GM21737 (cell line): ENCODE measurements at regions not wholly inside any gene's neighbourhood (a gene's known extent, or its start where the extent isn't known, plus 50 kb on each side); places are given as distances from the start of the nearest gene placed in this dataset.

Experiments
- ATAC-seq: cut with Tn5 transposase; IDR thresholded peaks from one replicate; pipeline ENCODE4 v1.9.1; 2021; ENCODE audit warnings: mild to moderate bottlenecking, moderate library complexity; ENCODE audit not compliant: unreplicated experiment

DNA sequence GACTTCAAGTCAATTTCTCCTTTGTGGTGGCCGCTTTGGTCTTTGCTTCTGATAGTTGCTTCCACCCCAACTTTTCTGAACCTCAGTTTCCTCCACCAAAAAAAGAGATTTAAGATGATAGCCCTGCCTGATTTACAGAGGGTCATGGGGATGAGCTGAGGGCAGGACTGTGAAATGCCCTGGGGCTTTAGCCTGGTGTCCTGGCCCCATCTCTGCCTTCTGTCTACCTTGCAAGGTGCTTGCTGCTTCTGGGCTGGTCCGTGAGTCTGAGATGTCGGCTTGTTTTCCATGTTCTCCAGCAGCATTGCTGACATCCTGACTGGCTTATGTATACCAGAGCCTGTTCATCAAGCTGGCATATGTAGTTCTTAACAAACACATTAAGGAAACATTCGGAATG is 191.9 kb upstream of the MPHOSPH6 start:
- no peak for ATAC-seq

DNA sequence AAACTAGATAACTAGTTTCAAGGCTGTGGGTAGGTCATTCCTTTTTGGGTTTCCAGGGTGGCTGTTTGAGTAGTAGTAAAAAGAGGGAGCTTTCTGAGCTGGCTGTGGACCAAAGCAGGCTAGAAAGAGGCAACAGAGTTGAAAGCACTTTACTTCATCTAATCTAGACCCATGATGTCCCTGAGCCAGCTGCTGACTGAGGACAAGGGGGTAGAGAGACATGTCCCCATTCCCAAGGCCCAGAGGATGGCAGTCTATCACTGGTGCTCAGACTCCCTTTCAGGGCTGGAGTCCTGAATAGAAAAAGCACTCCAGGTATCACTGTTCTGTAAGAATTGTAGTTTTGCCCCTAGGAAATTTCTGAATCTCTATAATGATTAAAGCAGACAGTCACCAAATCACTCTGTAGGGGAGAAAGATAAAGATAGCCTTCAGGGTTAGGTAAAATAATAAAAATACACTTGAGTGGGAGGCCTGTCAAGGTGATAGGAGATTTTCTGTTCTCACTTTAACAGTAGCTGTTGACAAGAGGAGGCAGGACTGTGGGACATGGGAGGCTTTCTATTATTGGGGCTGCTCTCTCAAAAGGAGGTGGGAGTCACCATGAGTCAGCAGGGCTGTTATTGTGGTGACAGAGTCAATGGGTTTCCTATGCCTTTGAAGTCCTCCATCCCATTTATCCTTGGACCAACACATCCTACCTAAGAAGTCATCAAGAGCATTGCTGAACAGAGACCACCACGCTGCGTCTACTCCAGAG is 190.2 kb upstream of the MPHOSPH6 start:
- no peak for ATAC-seq

DNA sequence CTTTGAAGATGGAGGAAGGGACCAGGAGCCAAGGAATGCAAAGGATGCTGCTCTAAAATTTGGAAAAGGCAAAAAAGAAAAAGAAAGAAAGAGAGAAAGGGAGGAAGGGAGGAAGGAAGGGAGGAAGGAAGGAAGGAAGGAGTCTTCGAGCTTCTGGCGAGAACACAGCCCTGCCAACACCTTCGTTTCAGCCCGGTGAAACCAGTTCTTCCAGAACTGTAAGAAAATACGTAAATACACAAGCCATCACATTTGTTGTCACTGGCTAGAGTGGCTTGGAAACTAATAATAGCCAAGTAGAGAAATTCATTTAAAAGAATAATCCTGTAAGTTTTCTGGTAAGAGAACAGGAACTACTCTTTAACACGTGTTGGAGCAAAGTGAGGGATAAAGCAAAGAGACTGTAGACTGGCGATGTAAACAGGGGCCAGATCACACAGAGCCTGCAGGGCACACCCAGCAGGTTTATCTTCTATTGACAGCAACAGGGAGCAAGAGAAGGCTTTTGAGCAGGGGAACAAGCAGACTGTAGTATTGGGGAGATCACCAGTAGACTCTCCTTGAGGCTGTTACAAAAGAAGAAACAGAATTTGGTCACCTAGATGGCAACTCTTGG is 188.7 kb upstream of the MPHOSPH6 start:
- no peak for ATAC-seq

DNA sequence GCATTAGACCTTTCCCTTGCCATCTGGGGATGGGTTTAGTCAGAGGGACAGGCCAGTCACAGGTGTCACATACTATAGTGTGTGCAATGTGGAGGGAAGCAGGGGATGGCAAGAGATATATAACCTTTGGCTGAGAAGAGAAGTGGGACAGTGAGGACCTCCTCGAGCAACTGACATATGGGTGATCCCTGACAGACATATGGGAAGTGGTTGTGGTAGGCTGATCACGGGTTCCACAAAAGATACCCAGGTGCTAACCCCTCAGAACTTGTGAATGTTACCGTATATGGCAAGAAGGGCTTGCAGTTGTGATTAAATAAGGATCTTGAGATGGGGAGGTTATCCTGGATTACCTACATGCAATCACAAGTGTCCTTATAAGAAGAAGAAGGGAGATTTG is 188.1 kb upstream of the MPHOSPH6 start:
- no peak for ATAC-seq

DNA sequence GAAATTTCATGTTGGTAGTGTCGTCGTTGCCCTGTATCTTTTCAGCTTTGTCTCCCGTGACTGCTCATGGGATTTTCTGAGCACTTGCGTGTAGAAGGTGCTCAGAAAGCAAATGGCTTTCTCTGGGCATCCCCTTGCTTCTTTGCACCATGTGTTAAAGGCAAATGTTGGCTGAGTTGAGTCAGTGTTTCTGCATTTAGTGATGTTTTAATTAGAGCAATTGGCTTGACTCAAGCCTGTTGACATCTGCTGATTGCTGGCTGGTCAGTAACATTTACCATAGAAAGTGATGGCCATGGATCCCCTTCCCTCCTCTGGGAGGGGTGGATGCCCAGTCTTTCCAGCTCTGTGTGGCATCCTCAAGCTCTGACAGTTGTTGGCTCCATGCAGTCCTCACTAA is 187.2 kb upstream of the MPHOSPH6 start:
- ATAC-seq = no peak

DNA sequence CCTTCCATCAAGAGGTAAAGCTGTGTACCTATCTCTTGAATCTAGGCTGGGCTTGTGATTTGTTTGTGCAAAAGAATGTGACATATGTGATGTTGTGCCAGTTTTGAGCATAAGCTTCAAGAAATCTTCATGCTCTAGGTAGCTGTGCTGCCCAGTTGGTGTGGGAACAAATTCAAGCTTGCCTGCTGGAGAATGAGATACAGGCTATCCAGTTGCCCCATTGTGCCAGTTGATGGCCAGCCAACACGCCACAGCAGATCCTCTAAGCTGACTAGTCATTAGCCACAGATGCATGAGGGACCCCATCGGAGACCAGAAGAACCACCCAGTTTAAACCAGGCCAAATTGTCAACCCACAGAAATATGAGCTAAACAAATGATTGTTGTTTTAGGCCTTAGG is 180.5 kb upstream of the MPHOSPH6 start:
- ATAC-seq = no peak

DNA sequence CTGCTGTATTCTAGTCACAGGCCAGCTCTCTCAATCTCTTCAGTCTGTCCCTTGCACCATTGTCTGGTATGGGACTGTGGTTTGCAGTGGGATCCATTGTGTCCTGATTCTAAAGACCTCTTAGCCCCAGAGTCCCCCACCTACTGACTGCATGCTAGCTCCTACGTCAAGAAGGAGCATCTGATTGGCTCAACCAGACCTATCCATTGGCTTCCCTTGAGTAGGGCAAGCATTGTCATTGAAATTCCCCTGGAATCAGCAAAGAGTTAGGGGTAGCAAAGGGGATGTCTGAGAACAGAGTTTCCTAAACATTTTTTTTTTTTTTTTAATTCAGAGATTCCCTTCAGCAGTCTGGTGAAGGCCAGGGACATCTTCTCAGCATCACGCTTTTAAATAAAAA is 175.3 kb upstream of the MPHOSPH6 start:
- no peak for ATAC-seq

DNA sequence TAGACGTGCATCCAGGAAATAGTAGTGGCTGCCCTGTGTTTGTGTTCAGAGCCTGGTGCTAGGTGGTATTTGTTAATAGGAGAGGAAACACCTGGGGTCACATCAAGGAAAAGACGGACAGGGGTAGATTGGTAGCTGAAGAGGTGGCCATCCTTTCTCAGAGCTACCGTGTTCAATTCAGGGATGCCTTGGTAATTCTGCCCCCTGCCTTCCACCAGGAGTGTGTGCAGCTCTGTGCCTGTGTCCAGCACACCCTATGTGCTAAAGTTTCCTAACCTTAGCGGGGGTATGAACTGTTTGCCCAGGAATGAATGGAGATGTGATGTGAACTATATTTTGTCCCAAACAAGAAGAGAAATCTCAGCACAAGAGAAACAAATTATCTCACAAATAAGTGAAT is 174.1 kb upstream of the MPHOSPH6 start:
- no peak for ATAC-seq

DNA sequence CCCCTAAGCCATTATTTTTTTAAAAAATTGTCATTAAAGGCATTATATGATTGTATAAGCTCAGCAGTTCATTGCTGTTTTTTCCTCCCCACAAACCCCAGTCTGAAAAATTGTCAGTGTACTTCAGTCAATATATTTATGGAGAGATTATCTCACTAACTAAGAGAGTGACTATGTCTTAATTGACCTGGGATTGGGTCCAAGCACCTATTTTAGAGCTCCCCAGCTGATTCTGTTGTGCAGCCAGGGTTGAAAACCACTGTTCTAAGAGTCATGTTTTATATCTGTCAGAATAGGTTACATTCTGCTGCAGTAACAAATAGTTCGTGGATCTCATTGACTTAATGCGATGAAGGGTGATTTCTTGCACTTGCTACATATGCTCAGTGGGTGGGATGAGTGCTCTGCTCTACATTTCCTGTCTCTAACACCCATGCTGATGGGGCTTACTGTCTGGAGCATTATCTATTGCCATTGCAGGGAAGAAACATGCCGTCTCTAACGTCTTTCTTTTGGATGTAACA is 171.2 kb upstream of the MPHOSPH6 start:
- ATAC-seq = no peak

DNA sequence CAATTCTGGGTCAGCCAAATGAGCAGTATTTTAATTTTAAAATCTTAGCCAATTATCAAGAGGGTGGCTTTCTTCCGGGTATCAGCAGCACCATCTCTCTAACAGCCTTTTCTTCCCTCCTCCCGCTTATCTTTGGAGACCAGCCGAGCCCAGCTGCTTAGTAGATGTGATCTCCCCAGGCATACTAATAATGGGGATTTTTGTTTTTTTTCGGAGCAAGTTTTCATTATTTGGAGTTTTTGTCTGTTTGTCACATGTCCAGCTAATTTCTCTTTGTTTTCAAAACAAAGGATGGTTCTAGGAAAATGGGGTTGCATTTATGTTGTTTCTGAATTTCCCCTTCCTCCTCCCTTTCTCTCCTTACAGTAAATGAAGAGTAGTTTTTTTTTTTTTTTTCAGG is 170.5 kb upstream of the MPHOSPH6 start:
- ATAC-seq = no peak

DNA sequence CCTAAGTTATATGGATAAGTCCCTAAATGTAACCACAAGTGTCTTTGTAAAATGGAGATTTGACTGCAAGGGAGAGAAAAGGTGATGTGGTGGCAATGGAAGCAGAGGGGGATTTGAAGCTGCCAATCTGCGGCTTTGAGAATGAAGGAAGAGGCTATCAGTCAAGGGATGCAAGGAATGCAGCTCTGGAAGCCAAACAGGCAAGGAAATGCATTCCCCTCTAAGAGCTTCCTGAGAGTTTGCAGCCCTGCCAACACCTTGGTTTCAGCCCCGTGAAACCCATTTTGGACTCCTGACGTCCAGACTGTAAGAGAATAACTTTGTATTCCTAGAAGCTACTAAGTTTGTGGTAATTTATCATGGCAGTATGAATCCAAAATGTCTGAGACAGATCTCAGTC is 167.3 kb upstream of the MPHOSPH6 start:
- no peak for ATAC-seq

DNA sequence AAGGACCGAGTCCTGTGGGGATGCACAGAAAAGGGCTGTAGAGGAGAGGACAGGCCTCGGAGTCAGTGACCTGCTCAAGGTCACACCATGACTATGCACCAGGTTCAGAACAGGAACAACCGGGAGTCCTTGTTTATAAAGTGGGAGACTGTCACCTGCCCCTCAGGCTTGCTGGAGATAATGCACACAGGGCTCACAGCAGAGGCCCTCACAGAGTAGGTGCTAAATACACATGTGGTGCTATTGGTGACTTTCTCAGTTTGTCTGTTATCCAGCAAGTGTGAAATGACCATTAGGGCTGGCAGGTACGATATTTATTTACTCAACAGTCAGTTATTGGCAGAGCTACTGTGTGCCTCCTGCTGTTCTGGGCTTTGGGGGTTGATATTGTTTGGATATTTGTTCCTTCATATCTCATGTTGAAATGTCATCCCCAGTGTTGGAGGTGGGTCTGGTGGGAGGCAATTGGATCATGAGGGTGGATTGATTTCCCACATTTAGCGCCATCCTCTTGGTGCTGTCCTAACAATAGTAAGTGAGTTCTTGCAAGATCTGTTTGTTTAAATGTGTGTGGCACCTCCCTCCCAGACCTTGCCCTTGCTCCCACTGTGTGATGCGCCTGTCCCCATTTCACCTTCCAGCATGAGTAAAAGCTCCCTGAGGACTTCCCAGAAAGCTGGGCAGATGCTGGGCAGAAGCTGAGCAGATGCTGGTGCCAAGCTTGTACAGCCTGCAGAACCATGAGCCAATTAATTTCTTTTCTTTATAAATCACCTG is 162.1 kb upstream of the MPHOSPH6 start:
- ATAC-seq = no peak

DNA sequence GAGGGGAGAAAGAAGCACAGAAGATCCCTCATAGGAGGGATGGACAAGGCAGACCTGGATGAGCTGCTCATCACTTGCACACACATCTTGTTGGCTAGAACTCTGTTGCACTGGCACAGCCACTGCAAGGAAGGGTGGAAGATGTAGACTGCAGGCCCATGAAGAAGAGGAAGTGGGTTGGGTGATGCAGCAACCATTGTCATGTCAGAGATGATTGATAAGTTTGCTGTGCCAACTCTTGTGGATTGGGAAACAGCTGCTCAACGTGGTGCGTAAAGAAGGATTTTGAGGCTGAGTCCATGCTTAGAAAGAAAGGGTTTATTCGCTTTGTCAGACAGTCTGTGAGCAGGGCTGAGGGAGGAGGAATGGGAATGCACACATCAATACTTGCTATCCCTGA is 161.4 kb upstream of the MPHOSPH6 start:
- no peak for ATAC-seq

DNA sequence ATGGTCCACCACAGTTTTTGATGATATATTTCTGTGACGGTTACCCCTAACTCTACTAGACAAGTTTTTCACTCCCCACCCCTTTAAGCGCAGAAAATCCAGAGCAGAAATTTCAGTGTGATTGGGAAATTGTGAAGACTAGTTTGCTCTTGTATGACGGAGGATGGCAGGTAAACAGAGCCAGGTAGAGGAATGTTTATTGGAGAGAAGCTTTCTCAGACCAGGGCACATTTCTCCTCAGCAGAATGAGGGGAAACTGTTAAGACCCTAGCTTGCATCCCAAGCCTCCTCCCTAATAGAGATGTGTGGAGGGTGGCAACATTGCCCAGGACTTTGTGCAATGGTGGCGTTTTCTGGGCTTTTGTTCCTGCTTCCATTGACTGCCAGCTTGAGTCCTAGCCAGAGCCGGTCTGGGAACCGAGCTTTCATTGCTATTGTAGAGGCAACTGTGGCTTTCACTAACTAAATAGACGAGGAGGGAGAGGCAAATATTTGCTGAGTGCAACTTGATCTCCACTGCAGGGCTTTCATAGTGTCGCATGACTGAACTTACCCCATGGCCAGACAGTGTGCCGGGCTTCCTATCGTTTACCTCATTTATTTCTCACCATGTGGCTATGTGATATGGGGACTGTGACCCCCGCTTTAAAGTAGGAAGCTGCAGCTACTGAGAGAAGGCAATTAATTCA is 159.6 kb upstream of the MPHOSPH6 start:
- ATAC-seq = no peak

DNA sequence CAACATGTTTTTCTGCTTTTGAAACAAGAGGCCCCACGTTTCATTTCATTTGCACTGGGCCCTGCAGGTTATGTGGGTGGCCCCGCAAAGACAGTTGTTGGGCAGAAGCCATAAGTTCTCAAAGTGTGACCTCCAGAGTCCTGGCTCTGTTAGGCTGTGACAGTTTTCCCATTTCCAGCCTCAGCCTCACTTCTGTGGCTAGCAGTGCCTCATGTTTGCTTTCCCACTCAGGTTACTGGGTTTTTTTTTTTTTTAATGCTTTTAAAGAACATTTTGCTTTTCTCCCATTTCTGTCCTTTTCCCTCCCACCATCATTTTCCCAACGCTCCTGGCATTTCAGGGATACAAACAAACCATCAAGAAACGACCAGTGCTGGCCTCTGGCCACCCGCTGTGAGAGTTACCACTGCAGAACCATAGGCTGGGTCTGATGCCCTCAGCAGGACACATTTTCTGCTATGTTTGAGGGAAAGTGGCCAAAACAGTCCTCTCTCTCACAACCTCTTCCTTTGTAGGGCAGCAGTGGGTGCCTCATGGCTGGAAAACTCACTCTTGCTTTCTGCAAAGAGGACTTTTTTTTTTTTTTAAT is 159.0 kb upstream of the MPHOSPH6 start:
- ATAC-seq = no peak

DNA sequence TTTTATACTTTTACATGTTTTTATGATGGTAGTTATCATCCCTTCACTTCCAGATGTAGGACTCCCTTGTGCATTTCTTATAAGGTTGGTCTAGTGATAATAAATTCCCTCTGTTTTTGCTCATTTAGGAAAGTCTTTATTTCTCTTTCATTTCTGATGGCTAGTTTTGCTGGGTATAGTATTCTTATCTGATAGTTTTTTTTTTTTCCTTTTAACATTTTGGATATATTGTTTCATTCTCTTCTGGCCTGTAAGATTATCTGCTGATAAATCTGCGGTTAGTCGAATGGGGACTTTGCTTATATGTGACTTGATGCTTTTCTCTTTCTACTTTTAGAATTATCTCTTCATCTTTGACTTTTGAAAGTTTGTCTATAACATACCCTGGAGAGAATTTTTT is 153.1 kb upstream of the MPHOSPH6 start:
- ATAC-seq = no peak

DNA sequence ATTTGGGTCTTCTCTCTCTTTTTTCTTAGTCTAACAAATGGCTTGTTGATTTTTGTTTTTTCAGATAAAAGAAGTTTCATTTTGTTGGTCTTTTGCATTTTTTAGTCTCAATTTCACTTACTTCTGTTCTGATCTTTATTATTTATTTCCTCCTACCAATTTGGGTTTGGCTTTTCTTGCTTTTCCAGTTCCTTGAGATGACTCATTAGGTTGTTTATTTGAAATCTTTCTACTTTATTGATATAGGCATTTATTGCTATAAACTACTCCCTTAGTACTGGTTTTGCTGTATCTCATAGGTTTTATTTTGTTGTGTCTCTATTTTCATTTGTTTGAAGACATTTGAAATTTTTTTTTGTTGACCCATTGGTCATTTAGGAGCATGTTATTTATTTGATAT is 152.2 kb upstream of the MPHOSPH6 start:
- ATAC-seq = no peak

DNA sequence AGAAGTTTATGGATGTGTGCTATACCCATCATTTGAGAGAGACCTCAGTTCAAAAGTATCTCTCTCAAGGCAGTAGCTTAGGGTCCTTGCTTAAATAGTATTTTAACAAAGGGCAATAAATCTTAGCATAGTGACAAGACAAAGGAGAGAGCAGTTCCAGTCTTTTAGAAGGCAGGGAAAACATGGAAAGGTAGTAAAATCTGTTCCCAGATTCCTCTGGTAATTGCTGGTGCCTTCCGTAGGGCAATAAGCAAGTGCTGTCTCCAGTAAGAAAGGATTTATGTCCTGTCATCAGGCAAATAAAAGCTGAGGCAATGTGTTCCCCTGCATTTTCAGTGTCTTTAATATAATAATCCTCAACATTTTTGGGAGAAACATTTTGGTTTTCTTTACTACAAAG is 149.0 kb upstream of the MPHOSPH6 start:
- no peak for ATAC-seq

DNA sequence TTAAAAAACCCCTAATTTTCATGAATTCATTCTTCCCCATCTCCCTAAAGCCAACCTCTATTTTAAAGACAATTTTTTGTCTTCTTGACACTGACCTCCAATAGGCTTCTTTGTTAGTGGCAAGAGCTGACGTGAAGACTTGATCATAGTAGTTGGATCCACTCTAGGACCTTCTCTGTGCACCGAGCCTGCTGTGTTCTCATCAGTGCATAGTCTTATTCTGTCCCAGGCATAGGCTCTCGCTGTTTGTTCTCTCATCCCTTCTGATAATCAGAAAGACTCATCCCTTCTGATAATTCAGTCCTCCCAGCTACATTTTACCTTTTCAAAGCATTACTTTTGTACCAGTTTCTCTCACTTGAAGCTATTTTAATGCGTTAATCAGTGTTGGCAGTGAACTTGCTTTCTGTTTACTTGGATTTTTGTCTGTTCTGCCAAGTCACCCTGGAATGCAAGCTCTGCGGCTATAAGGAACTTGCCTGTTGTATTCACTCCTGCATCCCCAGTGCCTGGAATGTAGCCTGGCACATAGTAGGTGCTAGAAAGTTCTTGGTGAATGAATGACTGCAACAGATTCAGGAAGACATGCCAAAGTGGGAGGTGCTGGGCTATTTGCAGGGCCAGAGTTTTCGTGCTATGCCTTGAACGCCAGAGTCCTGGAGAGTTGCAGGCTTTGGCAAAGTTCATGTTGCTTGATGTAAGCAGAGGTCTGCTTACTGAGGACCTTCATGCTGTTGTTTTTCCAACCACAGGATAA is 147.6 kb upstream of the MPHOSPH6 start:
- no peak for ATAC-seq

DNA sequence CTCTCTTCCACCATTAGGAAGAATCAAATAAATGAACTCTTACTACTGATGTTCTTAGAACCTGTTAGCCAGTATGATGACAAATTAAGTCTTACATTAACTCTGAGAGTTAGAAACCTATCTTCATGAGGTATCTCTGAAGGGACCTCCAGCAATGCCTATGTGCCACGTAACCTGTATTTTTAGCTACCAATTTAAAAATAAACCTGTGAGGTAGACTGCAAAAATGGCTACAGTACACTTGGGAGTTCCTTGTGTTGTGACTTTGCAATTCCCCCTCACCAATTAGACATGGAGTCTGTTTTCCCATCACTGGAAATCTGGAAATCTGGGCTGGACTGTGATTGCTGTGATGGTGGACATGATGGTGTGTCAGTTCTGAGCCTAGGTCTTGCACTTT is 143.7 kb upstream of the MPHOSPH6 start:
- no peak for ATAC-seq
